DND-41 (cell line): ENCODE measurements at regions not wholly inside any gene's neighbourhood (a gene's known extent, or its start where the extent isn't known, plus 50 kb on each side); places are given as distances from the start of the nearest gene placed in this dataset.

Source experiments
- CTCF ChIP-seq: IDR thresholded peaks from 2 replicates; pipeline ENCODE4 v1.5.1; 2012; ENCODE audit warnings: borderline replicate concordance, low read length, moderate library complexity, mild to moderate bottlenecking; ENCODE audit not compliant: poor library complexity, severe bottlenecking; ENCODE audit errors: extremely low read depth
- EZH2 ChIP-seq: IDR thresholded peaks from 3 replicates; pipeline ENCODE4 v1.6.1; 2012; ENCODE audit warnings: borderline replicate concordance, low read depth, mild to moderate bottlenecking, moderate library complexity, low read length, inconsistent platforms; ENCODE audit not compliant: severe bottlenecking

DNA sequence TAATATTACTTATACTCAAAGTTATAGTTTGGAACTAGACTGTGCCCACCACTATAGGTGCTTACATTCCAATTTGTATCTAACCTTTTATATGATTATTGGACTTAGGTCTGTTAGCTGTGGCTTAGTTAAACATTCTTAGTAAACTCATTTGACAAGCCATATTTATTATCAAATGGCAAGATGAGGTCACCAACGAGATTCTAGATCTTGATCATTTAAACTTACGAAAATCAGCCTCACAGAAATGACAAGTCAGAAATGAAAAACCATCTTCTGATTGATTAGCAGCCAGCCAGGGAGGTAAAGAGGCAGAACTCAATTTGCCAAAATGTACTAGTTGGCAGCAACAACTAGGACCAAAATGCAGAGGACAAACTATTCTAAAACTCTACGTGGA is 100.4 kb upstream of the STK17B start:
- TF ChIP-seq CTCF, result no peak
- TF ChIP-seq EZH2, result no peak
